LNCaP clone FGC (cell line): ENCODE measurements at regions not wholly inside any gene's neighbourhood (a gene's known extent, or its start where the extent isn't known, plus 50 kb on each side); places are given as distances from the start of the nearest gene placed in this dataset.

ENCODE experiments used
- DNase-seq: peaks from one replicate; pipeline ENCODE4 v3.0.0-alpha.2; 2011; ENCODE audit warnings: low read depth
- H3K4me3 ChIP-seq: 2 replicates; pipeline ENCODE4 v1.5.1; 2011; ENCODE audit warnings: mild to moderate bottlenecking, low read depth, low read length, control low read depth
- TF ChIP-seq, protein P1 (sequence below): IDR thresholded peaks from 2 replicates; pipeline ENCODE4 v1.5.1; 2012; ENCODE audit warnings: mild to moderate bottlenecking; ENCODE audit not compliant: control insufficient read depth, insufficient read depth; ENCODE audit errors: extremely low read depth

DNA sequence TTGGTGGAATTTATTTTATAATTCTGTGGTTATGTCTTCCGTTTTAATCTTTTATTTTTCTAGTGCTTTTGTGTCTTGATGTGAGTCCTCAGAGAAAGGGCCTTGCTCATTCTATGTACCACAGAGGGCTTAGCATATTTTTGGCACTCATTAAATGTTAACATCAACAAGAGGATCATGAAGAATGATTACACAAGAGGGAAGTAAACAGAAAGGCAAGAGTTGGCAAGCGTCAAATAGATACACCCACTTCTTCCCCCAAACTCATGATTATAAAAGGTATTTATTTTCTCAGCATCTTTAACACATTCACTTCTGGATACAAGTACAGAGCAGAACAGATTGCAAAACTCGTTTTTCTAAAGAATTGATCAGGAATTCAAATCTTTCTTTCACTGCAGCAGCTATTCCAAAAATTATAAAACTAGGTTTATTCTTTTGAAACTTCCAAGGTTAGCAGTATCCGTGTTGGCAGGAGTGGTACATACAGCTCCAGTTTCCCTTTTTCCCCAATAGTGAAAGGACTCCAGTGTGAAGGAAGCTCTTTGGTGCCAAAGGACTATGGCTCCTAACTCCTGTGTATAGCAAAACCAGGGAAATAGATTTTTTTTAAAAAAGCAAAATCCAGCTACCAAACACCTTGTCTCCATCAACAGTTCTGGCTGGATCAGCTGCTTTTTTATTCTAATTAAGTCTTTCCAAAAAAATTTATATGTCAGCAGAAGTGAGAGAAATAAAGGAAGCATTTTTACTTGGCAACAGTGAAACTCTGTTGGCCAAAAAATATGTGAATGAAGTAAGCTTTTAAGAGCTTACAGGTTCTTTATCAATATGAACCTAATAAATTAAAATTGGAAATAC, 221.9 kb downstream of the ADGRG6 start:
- no peak overlapping the region for H3K4me3 ChIP-seq
- TF ChIP-seq, protein P1, sequence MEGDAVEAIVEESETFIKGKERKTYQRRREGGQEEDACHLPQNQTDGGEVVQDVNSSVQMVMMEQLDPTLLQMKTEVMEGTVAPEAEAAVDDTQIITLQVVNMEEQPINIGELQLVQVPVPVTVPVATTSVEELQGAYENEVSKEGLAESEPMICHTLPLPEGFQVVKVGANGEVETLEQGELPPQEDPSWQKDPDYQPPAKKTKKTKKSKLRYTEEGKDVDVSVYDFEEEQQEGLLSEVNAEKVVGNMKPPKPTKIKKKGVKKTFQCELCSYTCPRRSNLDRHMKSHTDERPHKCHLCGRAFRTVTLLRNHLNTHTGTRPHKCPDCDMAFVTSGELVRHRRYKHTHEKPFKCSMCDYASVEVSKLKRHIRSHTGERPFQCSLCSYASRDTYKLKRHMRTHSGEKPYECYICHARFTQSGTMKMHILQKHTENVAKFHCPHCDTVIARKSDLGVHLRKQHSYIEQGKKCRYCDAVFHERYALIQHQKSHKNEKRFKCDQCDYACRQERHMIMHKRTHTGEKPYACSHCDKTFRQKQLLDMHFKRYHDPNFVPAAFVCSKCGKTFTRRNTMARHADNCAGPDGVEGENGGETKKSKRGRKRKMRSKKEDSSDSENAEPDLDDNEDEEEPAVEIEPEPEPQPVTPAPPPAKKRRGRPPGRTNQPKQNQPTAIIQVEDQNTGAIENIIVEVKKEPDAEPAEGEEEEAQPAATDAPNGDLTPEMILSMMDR, result no peak
- DNase-seq, result peak; percentile 69

DNA sequence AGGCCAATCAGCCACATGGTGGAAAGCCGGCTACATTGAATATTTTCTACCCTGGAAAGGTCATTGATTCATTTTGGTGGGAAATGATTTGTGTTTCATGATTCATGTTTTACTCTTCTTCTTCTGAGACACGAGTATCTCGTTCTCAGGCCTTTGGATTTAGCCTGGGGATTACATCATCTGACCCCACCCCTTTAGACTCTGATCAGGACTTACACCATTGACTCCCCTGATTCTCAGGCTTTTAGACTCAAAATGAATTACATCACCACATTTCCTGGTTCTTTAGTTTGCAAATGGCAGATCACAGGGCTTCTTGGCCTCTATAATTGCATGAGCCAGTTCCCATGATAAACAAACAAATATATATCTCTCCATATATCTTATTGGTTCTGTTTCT, 228.8 kb downstream of the ADGRG6 start:
- no peak for DNase-seq
- H3K4me3 ChIP-seq, result no peak overlapping the region
- TF ChIP-seq, protein P1, result no peak

DNA sequence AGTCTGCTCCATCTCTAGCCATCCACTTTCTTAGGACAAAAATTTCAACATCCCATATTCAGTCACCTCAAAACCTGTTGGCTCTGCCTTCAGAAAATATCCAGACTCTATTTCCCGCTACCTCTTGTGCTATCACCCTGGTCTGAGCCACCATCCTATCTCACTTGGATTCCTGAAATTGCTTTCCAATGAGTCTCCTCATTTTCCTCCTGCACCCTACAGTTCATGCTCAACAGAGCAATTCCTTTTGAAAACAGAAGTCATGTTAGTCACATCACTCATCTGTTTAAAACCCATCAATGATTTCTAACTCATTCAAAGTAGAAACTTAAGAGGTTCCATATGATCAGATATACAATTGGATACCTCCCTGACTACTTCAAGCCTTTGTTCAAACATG, 229.9 kb downstream of the ADGRG6 start:
- H3K4me3 ChIP-seq, result no peak overlapping the region
- TF ChIP-seq, protein P1, result no peak
- DNase-seq, result no peak

DNA sequence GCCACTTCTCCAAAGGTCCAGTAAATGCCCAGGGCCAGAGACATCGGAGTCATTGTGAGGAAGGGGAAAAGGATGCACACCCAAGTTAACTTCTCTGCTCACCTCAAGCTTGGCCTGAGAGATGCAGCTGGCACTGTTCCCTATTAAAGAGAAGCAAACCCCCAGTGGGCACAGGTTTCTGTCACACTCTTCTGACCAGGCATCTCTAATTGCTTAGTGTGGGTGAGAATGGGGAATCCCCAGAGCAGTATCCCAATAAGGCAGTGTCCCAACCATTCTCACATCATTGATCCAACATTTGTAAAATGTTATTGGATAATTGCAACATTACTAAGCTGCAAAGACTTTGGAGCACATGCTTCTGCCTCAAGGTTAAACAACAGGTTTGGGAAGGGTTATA, 232.3 kb downstream of the ADGRG6 start:
- TF ChIP-seq, protein P1, result no peak
- no peak overlapping the region for H3K4me3 ChIP-seq
- no peak for DNase-seq

DNA sequence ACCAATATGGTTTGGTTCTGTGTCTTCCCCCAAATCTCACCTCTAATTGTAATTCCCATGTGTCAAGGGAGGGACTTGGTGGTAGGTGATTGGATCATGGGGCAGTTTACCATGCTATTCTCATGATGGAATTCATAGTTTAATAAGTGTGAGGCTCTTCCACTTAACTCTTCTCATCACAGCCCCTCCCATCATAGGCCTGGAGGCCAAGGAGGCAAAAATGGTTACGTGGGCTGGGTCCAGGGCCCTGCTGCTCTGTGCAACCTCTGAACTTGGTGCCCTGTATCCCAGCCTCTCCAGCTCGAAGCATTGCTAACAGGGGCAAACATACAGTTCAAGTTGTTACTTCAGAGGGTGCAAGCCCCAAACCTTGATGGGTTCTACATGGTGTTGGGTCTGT, 232.7 kb downstream of the ADGRG6 start:
- no peak for DNase-seq
- TF ChIP-seq, protein P1, result no peak
- H3K4me3 ChIP-seq, result no peak overlapping the region

DNA sequence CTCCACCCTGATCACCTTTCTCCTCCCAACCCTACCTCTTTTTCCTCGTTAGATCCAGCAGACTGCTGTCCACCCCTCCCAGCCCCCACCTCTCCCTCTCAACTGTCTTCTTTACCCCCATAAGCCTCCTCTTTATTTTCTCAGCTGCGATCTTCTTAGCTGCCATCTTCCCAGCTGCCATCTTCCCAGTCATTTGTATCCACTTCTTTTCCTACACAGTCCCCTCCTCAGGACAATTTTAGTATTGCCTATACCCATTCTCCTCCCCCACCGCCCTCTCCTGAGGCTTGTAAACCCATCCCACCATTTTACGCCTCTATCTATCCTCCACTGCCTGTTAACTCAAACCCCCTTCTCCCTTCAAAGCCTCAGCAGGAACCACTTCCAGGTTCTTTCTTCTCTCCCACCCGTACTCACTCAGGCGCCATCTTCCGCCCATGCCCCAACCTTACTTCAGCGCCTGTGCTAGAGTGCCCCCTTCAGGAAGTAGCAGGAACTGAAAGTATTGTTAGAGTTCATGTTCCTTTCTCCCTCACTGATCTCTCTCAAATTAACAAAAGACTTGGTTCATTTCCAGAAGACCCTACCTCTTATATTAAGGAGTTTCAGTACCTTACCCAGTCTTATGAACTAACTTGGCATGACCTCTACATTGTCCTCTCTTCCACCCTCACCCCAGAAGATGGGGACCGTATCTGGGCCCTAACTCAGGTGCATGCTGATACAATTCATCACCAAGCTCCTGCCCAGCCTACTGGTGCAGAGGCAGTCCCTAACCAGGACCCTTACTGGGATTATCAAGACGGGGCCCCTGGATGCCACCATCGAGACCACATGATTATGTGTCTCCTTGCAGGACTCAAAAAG, 236.0 kb downstream of the ADGRG6 start:
- no peak overlapping the region for H3K4me3 ChIP-seq
- DNase-seq, result no peak
- TF ChIP-seq, protein P1, result peak; percentile 66
